ENCODE measurements at regions not wholly inside any gene's neighbourhood (a gene's known extent, or its start where the extent isn't known, plus 50 kb on each side); places are given as distances from the start of the nearest gene placed in this dataset.
"Not testable (repeated sequence)": the region's sequence is repeated elsewhere in the genome, so short reads cannot be mapped to it uniquely, and the experiment has no call there.

DNA sequence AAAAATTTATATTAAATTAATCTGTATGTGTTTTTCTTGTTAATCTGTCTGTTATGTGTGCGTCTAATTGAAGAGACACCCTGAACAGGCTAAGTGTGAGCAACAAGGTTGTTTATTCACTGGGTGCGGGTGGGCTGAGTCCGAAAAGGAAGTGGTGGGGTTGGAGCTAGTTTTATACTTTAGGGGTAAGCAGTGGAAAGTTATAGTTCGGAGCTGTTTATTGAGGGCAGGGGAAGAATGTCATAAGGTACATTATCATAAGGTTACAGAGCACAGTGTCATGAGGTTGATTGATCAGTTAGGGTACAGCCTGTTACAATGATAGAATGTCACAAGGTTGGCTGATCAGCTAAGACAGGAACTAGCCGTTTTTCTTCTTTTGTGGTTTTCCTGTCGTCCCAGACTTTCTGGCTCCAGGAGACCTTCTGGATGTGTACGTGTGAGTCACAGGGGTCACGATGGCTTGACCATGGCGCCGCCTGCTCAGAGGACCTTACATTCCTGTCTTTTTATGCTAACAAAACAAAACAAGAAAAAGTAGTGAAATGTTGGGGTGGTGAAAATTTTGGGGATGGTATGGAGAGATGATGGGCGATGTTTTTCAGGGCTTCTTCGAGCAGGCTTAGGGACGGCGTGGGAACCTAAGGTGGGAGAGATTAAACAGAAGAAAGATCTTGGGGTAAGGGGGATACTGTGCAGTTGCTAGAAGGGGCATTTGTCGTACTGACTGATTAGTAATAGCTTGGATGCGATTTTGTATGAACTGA lies 754.0 kb upstream of the ADGRB3 start:
- no peak for DNase-seq (ENCODE audit: low read depth)

DNA sequence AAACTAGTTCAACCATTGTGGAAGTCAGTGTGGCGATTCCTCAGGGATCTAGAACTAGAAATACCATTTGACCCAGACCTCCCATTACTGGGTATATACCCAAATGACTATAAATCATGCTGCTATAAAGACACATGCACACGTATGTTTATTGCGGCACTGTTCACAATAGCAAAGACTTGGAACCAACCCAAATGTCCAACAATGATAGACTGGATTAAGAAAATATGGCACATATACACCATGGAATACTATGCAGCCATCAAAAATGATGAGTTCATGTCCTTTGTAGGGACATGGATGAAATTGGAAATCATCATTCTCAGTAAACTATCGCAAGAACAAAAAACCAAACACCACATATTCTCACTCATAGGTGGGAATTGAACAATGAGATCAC lies 754.7 kb upstream of the ADGRB3 start:
- not testable (repeated sequence) for DNase-seq (ENCODE audit: low read depth)

DNA sequence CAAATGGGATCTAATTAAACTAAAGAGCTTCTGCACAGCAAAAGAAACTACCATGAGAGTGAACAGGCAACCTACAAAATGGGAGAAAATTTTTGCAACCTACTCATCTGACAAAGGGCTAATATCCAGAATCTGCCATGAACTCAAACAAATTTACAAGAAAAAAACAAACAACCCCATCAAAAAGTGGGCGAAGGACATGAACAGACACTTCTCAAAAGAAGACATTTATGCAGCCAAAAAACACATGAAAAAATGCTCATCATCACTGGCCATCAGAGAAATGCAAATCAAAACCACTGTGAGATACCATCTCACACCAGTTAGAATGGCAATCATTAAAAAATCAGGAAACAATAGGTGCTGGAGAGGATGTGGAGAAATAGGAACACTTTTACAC lies 755.2 kb upstream of the ADGRB3 start:
- not testable (repeated sequence) for DNase-seq (ENCODE audit: low read depth)

DNA sequence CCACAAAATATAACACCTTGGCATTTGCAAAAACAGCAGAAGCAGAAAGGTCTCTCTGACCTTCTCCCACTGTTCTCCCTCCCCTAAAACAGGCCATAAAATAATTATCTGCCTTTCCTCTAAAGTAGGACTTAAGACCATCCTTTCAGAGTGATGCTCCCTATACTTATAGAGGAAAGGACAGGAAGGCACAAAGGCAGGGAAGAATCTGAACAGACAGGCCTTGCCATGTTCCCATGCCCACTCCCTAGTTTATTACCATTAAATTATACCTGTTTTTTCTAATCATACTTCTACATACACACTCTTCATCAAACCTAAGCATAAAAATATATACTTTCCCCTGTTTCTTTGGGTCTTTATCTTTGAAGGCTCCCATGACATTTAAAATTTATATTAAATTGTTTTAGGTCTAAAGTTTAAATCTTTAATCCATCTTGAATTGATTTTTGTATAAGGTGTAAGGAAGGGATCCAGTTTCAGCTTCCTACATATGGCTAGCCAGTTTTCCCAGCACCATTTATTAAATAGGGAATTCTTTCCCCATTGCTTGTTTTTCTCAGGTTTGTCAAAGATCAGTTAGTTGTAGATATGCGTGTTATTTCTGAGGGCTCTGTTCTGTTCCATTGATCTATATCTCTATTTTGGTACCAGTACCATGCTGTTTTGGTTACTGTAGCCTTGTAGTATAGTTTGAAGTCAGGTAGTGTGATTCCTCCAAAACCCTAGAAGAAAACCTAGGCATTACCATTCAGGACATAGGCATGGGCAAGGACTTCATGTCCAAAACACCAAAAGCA lies 755.8 kb upstream of the ADGRB3 start:
- not testable (repeated sequence) for DNase-seq (ENCODE audit: low read depth)

DNA sequence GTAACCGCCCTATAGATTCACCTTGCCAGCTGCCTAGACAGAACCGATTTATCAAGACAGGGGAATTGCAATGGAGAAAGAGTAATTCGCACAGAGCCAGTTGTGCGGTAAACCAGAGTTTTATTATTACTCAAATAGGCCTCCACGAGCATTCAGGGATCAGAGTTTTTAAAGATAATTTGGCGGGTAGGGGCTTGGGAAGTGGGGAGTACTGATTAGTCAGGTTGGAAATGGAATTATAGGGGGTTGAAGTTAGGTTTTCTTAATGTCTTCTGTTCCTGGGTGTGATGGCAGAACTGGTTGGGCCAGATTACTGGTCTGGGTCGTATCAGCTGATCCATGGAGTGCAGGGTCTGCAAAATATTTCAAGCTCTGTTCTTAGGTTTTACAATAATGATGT lies 756.9 kb upstream of the ADGRB3 start:
- not testable (repeated sequence) for DNase-seq (ENCODE audit: low read depth)

DNA sequence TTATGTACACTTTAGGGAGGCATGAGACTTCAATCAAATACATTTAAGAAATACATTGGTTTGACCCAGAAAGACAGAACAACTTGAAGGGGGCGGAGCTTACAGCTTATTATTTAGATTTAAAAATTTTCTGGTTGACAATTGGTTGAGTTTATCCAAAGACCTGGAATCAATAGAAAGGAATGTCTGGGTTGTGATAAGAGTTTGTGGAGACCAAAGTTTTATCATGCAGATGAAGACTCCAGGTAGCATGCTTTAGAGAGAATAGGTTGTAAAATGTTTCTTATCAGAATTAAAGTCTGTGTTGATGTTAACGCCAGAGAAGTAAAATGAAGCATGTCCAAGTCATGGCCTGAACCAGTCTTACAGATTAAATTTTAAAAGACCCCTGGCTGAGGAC lies 757.8 kb upstream of the ADGRB3 start:
- no peak for DNase-seq (ENCODE audit: low read depth)

DNA sequence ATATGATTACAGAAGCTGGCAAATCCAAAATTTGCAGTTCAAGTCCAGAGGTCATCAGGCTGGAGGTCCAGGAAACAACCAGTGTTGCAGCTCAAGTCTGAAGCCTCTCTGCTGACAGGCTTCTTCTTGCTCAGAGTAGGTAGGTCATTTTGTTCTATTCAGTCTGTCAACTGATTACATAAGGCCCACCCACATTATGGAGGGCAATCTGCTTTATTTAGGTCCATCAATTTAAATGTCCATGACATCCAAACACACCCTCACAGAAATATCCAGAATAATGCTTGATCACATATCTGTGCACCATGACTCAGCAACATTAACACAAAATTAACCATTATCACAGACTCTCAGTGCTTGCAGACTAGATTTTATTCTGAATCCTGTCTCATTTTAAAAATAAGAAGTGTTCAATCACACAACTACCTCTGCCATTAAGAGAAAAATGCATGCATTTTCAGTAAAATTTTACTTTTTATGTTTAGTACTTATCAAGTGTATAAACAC lies 759.2 kb upstream of the ADGRB3 start:
- DNase-seq (ENCODE audit: low read depth) = no peak

DNA sequence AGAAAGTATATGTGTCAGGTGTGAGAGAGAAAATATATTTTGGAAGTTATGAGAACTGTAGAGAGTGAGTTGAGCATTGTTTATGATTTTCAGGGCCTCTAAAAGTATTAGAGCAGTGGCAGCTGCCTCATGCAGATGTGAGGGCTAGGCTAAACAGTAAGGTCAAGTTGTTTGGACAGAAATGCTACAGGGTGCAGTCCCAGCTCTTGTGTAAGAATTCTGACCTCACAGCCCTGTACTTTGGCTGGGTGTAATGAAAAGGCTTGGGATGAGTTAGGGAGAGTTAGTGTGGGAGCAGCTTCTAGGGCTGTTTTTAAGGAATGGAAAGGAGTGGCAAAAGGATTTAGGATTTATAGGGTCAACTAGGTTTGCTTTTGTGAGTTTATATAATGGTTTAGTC lies 764.8 kb upstream of the ADGRB3 start:
- DNase-seq (ENCODE audit: low read depth) = no peak

DNA sequence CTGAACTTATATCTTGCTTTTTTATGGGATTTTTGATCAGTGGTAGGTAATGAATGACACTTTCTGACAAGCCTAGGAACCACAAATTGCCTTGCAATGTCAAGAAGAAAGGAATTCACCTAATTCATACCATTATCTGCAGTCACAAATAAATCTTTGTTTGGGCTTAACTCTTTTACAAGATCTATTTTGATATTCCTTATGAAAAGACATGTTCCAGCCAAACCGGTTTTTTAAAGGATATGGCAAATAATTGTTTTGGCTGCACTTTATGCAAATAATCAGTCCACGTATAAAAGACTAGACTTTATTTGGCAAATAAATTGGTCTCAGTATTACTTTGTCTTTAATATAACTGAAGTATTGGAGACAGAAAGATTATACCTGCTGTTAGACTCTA lies 771.7 kb upstream of the ADGRB3 start:
- DNase-seq (ENCODE audit: low read depth) = no peak

DNA sequence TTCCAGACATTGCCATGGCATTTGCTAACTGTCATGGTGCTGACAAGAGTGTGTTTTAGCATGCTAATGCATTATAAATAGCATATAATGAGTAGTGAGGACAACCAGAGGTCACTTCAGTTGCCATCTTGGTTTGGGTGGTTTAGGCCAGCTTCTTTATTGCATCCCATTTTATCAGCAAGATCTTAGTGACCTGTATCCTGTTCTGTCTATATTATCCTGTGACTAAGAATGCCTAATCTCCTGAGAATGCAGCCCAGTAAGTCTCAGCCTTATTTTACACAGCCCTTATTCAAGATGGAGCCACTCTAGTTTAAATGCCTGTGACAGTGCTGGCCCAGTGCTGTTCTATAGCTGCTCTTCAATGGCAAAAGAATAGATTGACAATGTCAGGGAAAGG lies 781.0 kb upstream of the ADGRB3 start:
- DNase-seq (ENCODE audit: low read depth) = no peak

DNA sequence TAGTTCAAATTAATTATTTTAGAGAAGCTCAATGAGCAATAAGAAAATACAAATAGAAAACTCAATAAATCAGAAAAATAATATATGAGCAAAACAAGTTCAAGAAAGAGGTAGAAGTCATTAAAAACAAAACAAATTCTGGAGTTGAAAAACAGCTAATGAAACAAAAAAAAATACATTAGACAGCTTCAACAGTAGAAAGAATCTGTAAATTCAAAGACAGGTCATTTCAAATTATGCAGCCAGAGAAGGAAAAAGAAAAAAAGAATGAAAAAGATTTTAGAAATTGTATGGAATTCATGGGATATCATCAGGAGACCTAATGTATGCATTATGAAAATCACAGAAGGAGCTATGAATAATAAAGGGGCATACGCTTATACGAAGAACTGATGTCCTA lies 795.3 kb upstream of the ADGRB3 start:
- DNase-seq (ENCODE audit: low read depth) = no peak

DNA sequence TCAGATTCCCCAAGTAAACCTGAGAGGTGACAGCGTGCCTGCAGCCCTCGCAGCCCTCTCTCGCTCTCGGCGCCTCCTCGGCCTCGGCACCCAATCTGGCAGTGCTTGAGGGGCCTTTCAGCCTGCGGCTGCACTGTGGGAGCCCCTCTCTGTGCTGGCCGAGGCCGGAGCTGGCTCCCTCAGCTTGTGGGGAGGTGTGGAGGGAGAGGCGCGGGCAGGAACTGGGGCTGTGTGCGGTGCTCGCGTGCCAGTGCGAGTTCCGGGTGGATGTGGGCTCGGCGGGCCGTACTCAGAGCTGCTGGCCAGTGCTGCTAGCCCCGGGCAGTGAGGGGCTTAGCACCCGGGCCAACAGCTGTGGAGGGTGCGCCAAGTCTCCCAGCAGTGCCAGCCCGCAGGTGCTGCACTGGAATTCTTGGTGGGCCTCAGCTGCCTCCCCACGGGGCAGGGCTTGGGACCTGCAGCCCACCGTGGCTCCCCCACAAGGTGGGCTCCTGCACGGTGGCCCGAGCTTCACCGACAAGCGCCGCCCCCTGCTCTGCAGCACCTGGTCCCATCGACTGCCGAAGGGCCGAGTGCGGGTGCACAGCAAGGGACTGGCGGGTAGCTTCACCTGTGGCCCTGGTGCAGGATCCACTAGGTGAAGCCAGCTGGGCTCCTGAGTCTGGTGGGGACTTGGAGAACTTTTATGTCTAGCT lies 809.7 kb upstream of the ADGRB3 start:
- DNase-seq (ENCODE audit: low read depth) = no peak

DNA sequence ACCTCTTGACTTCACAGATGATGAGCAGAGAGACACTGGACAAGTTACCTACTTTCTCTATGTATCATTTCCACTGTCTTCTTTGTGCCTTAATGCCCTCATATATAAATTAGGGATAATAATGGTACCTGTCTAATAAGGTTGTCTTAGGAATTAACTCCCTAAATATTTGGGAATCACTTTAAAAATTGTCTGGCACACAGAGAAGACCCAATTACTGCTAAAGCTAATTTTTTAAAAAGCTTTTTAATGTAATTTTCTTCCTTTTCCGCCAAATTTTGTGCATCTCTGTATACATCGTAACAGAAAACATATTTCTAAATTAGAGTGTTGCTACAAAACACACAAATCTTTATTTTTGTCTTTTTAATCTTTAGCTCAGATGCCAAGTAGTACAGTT lies 816.8 kb upstream of the ADGRB3 start:
- no peak for DNase-seq (ENCODE audit: low read depth)

DNA sequence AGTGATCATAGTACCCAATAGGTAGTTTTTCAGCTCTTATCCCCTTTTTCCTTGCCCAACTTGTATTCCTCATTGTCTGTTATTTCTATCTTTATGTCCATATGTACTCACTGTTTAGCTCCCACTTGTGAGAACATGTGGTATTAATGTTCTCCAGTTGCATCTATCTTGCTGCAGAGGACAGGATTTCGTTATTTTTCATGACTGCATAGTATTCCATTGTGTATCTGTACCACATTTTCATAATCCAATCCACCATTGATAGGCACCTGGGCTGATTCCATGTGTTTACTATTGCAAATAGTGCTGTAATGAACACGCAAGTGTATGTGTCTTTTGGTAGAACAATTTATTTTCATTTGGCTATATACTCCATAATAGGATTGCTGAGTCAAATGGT lies 819.5 kb upstream of the ADGRB3 start:
- no peak for DNase-seq (ENCODE audit: low read depth)

DNA sequence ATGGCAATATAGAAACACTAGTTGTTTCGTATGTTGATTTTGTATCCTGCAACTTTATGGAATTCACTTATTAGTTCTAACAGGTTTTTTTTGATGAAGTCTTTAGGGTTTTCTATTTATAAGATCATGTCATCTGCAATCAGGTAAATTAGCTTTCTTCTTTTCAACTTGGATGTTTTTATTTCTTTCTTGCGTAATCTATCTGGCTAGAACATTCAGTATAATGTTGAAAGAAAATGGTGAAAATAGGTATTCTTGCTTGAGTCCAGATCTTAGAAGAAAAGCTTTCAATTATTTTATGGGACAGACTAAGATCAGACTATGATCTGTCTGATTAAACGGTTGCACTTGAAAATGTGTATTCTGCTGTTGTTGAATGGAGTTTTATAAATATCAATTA lies 820.8 kb upstream of the ADGRB3 start:
- DNase-seq (ENCODE audit: low read depth) = no peak

DNA sequence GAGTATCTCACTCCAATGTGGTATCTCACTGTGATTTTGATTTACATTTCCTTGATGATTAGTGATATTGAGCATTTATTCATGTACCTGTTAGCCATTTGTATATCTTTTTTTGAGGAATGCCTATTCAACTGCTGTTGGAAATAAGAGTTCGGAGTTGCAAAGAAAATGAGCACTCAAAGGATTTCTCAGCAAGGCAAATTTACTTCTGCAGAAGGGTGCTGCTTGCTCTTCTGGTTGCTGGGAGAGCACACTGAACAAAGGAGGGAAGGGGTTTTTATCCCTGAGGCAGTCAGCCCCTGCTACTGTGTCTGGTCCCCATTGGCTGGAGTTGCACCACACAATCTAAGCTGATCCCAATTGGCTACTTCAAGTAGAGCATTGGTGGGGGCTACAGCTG lies 822.4 kb upstream of the ADGRB3 start:
- DNase-seq (ENCODE audit: low read depth) = no peak

DNA sequence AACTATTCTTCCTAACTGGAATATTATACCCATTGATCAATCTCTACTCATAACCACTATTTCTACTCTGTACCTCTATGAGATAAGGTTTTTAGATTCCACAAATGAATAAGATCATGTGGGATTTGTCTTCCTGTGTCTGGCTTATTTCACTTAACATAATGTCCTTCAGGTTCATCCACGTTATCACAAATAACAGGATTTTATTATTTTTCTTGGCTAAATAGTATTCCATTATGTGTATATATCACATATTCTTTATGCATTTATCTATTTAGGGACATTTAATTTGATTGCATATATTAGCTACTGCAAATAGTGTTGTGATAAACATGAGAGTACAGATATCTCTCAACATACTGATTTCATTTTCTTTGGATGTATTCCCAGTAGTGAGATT lies 823.0 kb upstream of the ADGRB3 start:
- no peak for DNase-seq (ENCODE audit: low read depth)

DNA sequence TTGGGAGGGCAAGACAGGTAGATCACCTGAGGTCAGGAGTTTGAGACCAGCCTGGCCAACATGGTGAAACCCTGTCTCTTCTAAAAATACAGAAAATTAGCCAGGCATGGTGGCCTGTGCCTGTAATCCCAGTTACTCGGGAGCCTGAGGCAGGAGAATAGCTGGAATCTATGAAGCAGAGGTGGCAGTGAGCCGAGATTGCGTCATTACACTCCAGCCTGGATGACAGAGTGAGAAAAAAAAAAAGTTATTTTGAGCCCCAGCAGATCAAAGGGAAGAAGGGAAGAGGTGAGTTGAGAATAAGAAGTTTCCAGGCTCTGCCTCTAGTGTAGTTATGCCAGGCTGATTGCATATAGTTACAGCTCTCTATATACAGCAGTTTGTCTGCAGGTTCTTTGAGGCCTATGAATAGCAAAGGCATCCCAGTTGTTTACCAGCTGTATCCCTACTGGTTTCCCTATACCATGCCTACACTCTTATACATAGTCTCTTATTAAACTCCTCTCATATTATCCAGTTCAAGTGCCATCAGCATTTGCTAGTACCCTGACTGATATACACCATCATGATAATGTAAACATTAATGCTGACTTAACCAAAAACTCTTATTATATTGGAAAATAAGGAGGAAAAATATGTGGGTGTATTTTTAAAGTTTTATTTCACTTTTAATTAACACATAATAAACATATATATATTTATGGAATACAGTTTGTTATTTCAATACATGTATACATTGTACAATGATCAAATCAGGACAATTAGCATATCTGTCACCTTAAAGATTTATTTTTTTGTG lies 823.6 kb upstream of the ADGRB3 start:
- DNase-seq (ENCODE audit: low read depth) = no peak

DNA sequence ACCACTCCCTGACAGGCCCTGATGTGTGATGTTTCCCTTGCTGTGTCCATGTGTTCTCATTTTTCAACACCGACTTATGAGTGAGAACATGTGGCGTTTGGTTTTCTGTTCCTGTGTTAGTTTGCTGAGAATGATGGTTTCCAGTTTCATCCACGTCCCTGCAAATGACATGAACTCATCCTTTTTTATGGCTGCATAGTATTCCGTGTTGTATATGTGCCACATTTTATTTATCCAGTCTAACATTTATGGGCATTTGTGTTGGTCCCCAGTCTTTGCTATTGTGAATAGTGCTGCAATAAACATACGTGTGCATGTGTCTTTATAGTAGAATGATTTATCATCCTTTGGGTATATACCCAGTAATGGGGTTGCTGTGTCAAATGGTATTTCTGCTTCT lies 830.3 kb upstream of the ADGRB3 start:
- not testable (repeated sequence) for DNase-seq (ENCODE audit: low read depth)

DNA sequence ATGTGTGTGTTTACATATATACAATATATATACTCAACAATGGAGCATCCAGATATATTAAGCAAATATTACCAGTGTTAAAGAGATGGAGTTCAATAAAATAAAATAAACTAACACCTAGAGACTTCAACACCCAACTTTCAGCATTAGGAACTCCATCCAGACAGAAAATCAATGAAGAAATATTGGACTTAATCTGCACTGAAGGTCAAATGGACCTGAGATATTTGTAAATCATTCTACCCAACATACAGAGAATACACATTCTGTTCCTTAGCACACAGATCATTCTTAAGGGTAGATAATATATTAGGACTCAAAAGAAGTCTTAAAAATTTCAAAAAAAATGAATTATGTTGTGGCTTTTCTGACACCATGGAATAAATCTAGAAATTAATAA lies 832.3 kb upstream of the ADGRB3 start:
- DNase-seq (ENCODE audit: low read depth) = no peak

DNA sequence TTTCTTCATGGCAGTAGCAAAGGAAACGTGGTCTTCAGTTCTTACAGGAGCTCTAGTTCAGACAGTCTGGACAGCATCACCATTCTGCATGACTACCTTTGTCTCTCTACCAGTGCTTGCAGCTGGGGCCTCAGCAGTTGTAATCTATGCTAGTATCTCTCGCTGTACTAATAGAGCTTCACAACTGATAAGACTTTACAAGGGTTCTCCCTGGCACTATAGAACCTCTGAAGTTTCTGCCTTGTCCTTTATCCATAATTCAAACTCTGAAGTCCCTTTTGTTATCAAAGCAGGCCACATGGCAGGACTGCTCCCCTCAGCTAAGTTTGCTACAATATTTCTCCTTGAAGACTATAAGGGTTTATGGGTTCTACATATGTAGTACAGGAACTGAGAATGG lies 842.1 kb upstream of the ADGRB3 start:
- no peak for DNase-seq (ENCODE audit: low read depth)
